Neural progenitor cell (in vitro differentiated cells): ENCODE measurements at regions not wholly inside any gene's neighbourhood (a gene's known extent, or its start where the extent isn't known, plus 50 kb on each side); places are given as distances from the start of the nearest gene placed in this dataset.

Experiments used
- DNase-seq: peaks from one replicate; pipeline ENCODE4 v3.0.0-alpha.2; 2016; ENCODE audit warnings: low spot score
- H2AFZ ChIP-seq: fragments of 200-600 bp; sonication (generic); replicated peaks from 2 replicates; pipeline ENCODE4 v1.6.1; 2016; ENCODE audit warnings: antibody characterized with exemption
- H3F3A ChIP-seq: fragments of 200-600 bp; sonication (generic); 2 replicates; pipeline ENCODE4 v1.6.1; 2016; ENCODE audit warnings: antibody characterized with exemption, low read depth
- H3K27ac ChIP-seq: fragments of 200-600 bp; sonication (generic); 2 replicates; pipeline ENCODE4 v1.5.1; 2016; ENCODE audit warnings: mild to moderate bottlenecking
- H3K27me3 ChIP-seq: fragments of 200-600 bp; sonication (generic); 2 replicates; pipeline ENCODE4 v1.6.1; 2016; ENCODE audit warnings: mild to moderate bottlenecking, moderate library complexity
- H3K36me3 ChIP-seq: fragments of 200-600 bp; sonication (generic); 2 replicates; pipeline ENCODE4 v1.5.1; 2016
- H3K4me1 ChIP-seq: fragments of 200-600 bp; sonication (generic); 2 replicates; pipeline ENCODE4 v1.6.1; 2016; ENCODE audit warnings: mixed run types
- H3K4me2 ChIP-seq: fragments of 200-600 bp; sonication (generic); 2 replicates; pipeline ENCODE4 v1.6.1; 2016
- H3K4me3 ChIP-seq: fragments of 200-600 bp; sonication (generic); 2 replicates; pipeline ENCODE4 v1.5.1; 2016
- H3K79me2 ChIP-seq: fragments of 200-600 bp; sonication (generic); 2 replicates; pipeline ENCODE4 v1.6.1; 2016; ENCODE audit warnings: low read depth
- H3K9ac ChIP-seq: fragments of 200-600 bp; sonication (generic); 2 replicates; pipeline ENCODE4 v1.6.1; 2016
- H3K9me3 ChIP-seq: fragments of 200-600 bp; sonication (generic); 2 replicates; pipeline ENCODE4 v1.5.1; 2016; ENCODE audit warnings: low read depth
- H4K20me1 ChIP-seq: fragments of 200-600 bp; sonication (generic); 2 replicates; pipeline ENCODE4 v1.6.1; 2016; ENCODE audit warnings: low read depth
- H3K27ac Mint-ChIP-seq: 3 replicates; pipeline ENCODE4 v1.8.0; 2021; ENCODE audit warnings: mixed read lengths
- H3K27me3 Mint-ChIP-seq: 2 replicates; pipeline ENCODE4 v1.8.0; 2022; ENCODE audit warnings: low read depth, mild to moderate bottlenecking, inconsistent platforms, moderate library complexity, mixed read lengths; ENCODE audit not compliant: insufficient read depth
- H3K36me3 Mint-ChIP-seq: 3 replicates; pipeline ENCODE4 v1.8.0; 2021; ENCODE audit warnings: mixed read lengths
- H3K4me1 Mint-ChIP-seq: 3 replicates; pipeline ENCODE4 v1.8.0; 2021; ENCODE audit warnings: mixed read lengths
- H3K4me3 Mint-ChIP-seq: 3 replicates; pipeline ENCODE4 v1.8.0; 2021; ENCODE audit warnings: mild to moderate bottlenecking, moderate library complexity, mixed read lengths
- H3K9me3 Mint-ChIP-seq: 3 replicates; pipeline ENCODE4 v1.8.0; 2020; ENCODE audit warnings: mixed read lengths
- CTCF ChIP-seq: fragments of 200-600 bp; sonication (generic); IDR thresholded peaks from 2 replicates; pipeline ENCODE4 v1.5.1; 2017; ENCODE audit warnings: antibody characterized with exemption, mild to moderate bottlenecking
- EZH2 ChIP-seq: fragments of 200-600 bp; sonication (generic); IDR thresholded peaks from 2 replicates; pipeline ENCODE4 v1.6.1; 2017; ENCODE audit warnings: antibody characterized with exemption, mild to moderate bottlenecking, moderate library complexity
- EZH2phosphoT487 ChIP-seq: fragments of 200-600 bp; sonication (generic); IDR thresholded peaks from 2 replicates; pipeline ENCODE4 v1.6.1; 2017; ENCODE audit warnings: antibody characterized with exemption

DNA sequence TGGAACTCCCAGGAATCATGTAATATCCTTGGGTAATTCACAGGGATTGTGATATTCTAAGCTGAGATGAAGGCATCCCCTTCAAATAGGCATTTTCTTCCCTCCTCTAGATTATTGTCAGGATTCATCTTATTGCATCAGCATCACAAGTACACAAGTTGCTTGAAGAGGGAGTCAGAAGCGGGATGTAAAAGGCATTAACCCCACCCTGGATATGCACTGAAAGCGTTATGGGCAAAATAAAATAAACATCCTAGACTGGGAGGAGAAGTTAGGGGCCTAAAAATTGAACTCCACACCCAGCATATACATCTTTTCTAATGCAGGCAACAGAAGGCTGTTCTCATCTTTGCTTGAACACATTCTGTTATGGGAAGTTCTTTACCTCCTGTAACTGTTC, 381.2 kb downstream of the SETD4 start:
- Histone ChIP-seq H3K27ac (no peak overlapping the region), H3K4me1 (peaks cover 20% of the 10 kb centered on the region), H3K79me2 (no peaks in the 10 kb centered on the region), H4K20me1 (no peaks in the 10 kb centered on the region), H2AFZ (no peak overlapping the region), H3K4me2 (no peak overlapping the region), H3F3A (no peaks in the 10 kb centered on the region), H3K9ac (no peak overlapping the region), H3K9me3 (no peaks in the 10 kb centered on the region), H3K36me3 (no peaks in the 10 kb centered on the region), H3K4me3 (no peak overlapping the region), H3K27me3 (no peaks in the 10 kb centered on the region)
- no peak for TF ChIP-seq CTCF
- no peak for TF ChIP-seq EZH2phosphoT487
- TF ChIP-seq EZH2, result no peak
- H3K36me3 Mint-ChIP-seq, result no peaks in the 10 kb centered on the region
- no peak overlapping the region for H3K4me3 Mint-ChIP-seq
- no peak for DNase-seq
- H3K9me3 Mint-ChIP-seq, result no peaks in the 10 kb centered on the region
- H3K27ac Mint-ChIP-seq, result no peak overlapping the region
- H3K27me3 Mint-ChIP-seq, result peaks cover 4% of the 10 kb centered on the region
- H3K4me1 Mint-ChIP-seq, result peaks cover 6% of the 10 kb centered on the region

- Histone ChIP-seq H3K4me1 (peaks cover 20% of the 10 kb centered on the region), H3F3A (no peaks in the 10 kb centered on the region), H3K4me2 (no peak overlapping the region), H3K9me3 (no peaks in the 10 kb centered on the region), H3K9ac (no peak overlapping the region), H2AFZ (no peak overlapping the region), H3K27me3 (no peaks in the 10 kb centered on the region), H3K4me3 (no peak overlapping the region), H3K79me2 (no peaks in the 10 kb centered on the region), H3K36me3 (no peaks in the 10 kb centered on the region), H3K27ac (no peak overlapping the region), H4K20me1 (no peaks in the 10 kb centered on the region)
- TF ChIP-seq EZH2, result no peak
- no peak for TF ChIP-seq CTCF
- no peak for TF ChIP-seq EZH2phosphoT487
- H3K4me1 Mint-ChIP-seq, result peaks cover 6% of the 10 kb centered on the region
- no peaks in the 10 kb centered on the region for H3K36me3 Mint-ChIP-seq
- H3K4me3 Mint-ChIP-seq, result no peak overlapping the region
- H3K27me3 Mint-ChIP-seq, result peaks cover 4% of the 10 kb centered on the region
- no peaks in the 10 kb centered on the region for H3K9me3 Mint-ChIP-seq
- H3K27ac Mint-ChIP-seq, result no peak overlapping the region
- DNase-seq, result no peak
Observed at GRCh38 chr21:35678393-35678792, 381.9 kb downstream of the SETD4 start.

DNA sequence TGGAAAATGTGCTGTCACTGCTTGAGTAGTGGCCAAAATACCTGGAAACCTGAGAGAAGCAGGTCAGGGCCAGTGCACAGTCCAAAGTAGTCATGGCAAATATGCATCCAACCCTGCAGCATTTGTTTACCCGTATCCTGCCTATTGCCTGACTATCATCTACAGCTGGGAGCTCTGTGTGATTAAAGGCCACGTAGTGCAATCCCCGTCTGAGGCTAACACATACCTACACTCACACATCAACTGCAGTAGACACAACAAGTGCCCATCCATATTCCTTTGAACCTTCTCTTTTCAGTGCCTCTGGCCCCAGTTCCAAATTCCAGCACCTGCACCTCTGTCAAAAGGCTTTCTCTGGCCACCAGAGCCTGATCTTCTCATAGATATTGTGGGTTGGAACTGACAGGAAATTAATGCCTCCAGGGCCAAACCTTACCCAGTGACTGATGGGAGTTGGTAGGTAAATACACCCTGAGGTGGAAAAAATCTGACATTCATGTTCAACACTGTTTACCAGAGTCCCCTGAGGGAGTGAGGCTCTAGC, 383.0 kb downstream of the SETD4 start:
- Histone ChIP-seq H3K9me3 (no peaks in the 10 kb centered on the region), H3K79me2 (no peaks in the 10 kb centered on the region), H2AFZ (no peak overlapping the region), H3F3A (no peaks in the 10 kb centered on the region), H3K4me3 (no peak overlapping the region), H3K4me1 (peaks cover 20% of the 10 kb centered on the region), H3K36me3 (no peaks in the 10 kb centered on the region), H3K9ac (no peak overlapping the region), H3K27ac (no peak overlapping the region), H3K4me2 (no peak overlapping the region), H3K27me3 (no peaks in the 10 kb centered on the region), H4K20me1 (no peaks in the 10 kb centered on the region)
- Mint-ChIP-seq H3K27me3 (peaks cover 4% of the 10 kb centered on the region), H3K9me3 (no peaks in the 10 kb centered on the region), H3K36me3 (no peaks in the 10 kb centered on the region), H3K4me3 (no peak overlapping the region), H3K4me1 (peaks cover 6% of the 10 kb centered on the region), H3K27ac (no peak overlapping the region)
- TF ChIP-seq EZH2 (no peak), CTCF (no peak), EZH2phosphoT487 (no peak)
- DNase-seq, result no peak
